Stimulated activated CD4-positive, alpha-beta T cell treated with anti-CD3 and anti-CD28 coated beads, Interleukin-4, amount 100 ng/mL, for 24 hours (primary cell): ENCODE measurements at regions not wholly inside any gene's neighbourhood (a gene's known extent, or its start where the extent isn't known, plus 50 kb on each side); places are given as distances from the start of the nearest gene placed in this dataset.
"Not testable (repeated sequence)": the region's sequence is repeated elsewhere in the genome, so short reads cannot be mapped to it uniquely, and the experiment has no call there.

ENCODE experiments used
- DNase-seq: peaks from one replicate; pipeline ENCODE4 v3.0.0-alpha.2; 2020

GRCh38 chr1:239204401-239204800, 182.0 kb upstream of the CHRM3 start:
- DNase-seq: no peak

GRCh38 chr1:239197871-239198270, 188.5 kb upstream of the CHRM3 start:
- no peak for DNase-seq

- no peak for DNase-seq
These were observed 196.3 kb upstream of the CHRM3 start for GRCh38 chr1:239189998-239190512.

GRCh38 chr1:239186487-239186886, 199.9 kb upstream of the CHRM3 start:
- DNase-seq: no peak

GRCh38 chr1:239185245-239185619, 201.1 kb upstream of the CHRM3 start:
- no peak for DNase-seq

- DNase-seq: no peak
These were observed 201.7 kb upstream of the CHRM3 start for GRCh38 chr1:239184561-239185244.

GRCh38 chr1:239178961-239179360, 207.4 kb upstream of the CHRM3 start:
- DNase-seq: no peak

GRCh38 chr1:239174880-239175279, 211.5 kb upstream of the CHRM3 start:
- no peak for DNase-seq

- no peak for DNase-seq
These were observed 215.5 kb upstream of the CHRM3 start for GRCh38 chr1:239170828-239171227.

- no peak for DNase-seq
These were observed 217.1 kb upstream of the CHRM3 start for GRCh38 chr1:239169276-239169675.

- DNase-seq: no peak
These were observed 221.8 kb upstream of the CHRM3 start for GRCh38 chr1:239164451-239165180.

- DNase-seq: no peak
These were observed 230.8 kb upstream of the CHRM3 start for GRCh38 chr1:239155466-239156091.

GRCh38 chr1:239151937-239152336, 234.4 kb upstream of the CHRM3 start:
- DNase-seq: no peak

- no peak for DNase-seq
These were observed 245.4 kb upstream of the CHRM3 start for GRCh38 chr1:239140968-239141367.

- DNase-seq: no peak
These were observed 246.6 kb upstream of the CHRM3 start for GRCh38 chr1:239139801-239140200.

- DNase-seq: no peak
These were observed 257.8 kb upstream of the CHRM3 start for GRCh38 chr1:239128541-239128940.

- DNase-seq: no peak
These were observed 259.5 kb upstream of the CHRM3 start for GRCh38 chr1:239126884-239127283.

GRCh38 chr1:239125893-239126292, 260.5 kb upstream of the CHRM3 start:
- DNase-seq: no peak

GRCh38 chr1:239125027-239125426, 261.3 kb upstream of the CHRM3 start:
- DNase-seq: no peak

- no peak for DNase-seq
These were observed 263.1 kb upstream of the CHRM3 start for GRCh38 chr1:239123260-239123659.

- DNase-seq: no peak
These were observed 274.1 kb upstream of the CHRM3 start for GRCh38 chr1:239112101-239112935.

GRCh38 chr1:239107676-239108075, 278.7 kb upstream of the CHRM3 start:
- no peak for DNase-seq

GRCh38 chr1:239106689-239107088, 279.7 kb upstream of the CHRM3 start:
- DNase-seq: not testable (repeated sequence)
